ENCODE measurements at regions not wholly inside any gene's neighbourhood (a gene's known extent, or its start where the extent isn't known, plus 50 kb on each side); places are given as distances from the start of the nearest gene placed in this dataset.
A peak's percentile ranks its signal among the peaks of the same experiment; 100 is the strongest.

- no peak for DNase-seq (ENCODE audit: low spot score)
Measured at GRCh38 chr9:78806492-78807160, 509.7 kb downstream of the PSAT1 start.

- DNase-seq (ENCODE audit: low spot score), result no peak
Measured at GRCh38 chr9:78807286-78807685, 510.4 kb downstream of the PSAT1 start.

- DNase-seq (ENCODE audit: low spot score), result no peak
Measured at GRCh38 chr9:78808048-78808447, 511.1 kb downstream of the PSAT1 start.

- DNase-seq (ENCODE audit: low spot score), result no peak
Measured at GRCh38 chr9:78811622-78812276, 514.8 kb downstream of the PSAT1 start.

GRCh38 chr9:78812665-78813064 is 515.7 kb downstream of the PSAT1 start:
- DNase-seq (ENCODE audit: low spot score), result no peak

- DNase-seq (ENCODE audit: low spot score), result no peak
Measured at GRCh38 chr9:78813602-78814180, 516.8 kb downstream of the PSAT1 start.

- peak; percentile 18 for DNase-seq (ENCODE audit: low spot score)
Measured at GRCh38 chr9:78821126-78821822, 524.3 kb downstream of the PSAT1 start.

- no peak for DNase-seq (ENCODE audit: low spot score)
Measured at GRCh38 chr9:78826527-78826926, 529.6 kb downstream of the PSAT1 start.

- DNase-seq (ENCODE audit: low spot score), result no peak
Measured at GRCh38 chr9:78828521-78828920, 531.6 kb downstream of the PSAT1 start.

GRCh38 chr9:78830301-78830700 is 533.4 kb downstream of the PSAT1 start:
- DNase-seq (ENCODE audit: low spot score), result no peak

- DNase-seq (ENCODE audit: low spot score), result no peak
Measured at GRCh38 chr9:78831726-78832125, 534.8 kb downstream of the PSAT1 start.

GRCh38 chr9:78835928-78836450 is 539.1 kb downstream of the PSAT1 start:
- no peak for DNase-seq (ENCODE audit: low spot score)

- DNase-seq (ENCODE audit: low spot score), result no peak
Measured at GRCh38 chr9:78839252-78839651, 542.3 kb downstream of the PSAT1 start.

GRCh38 chr9:78848061-78848460 is 551.1 kb downstream of the PSAT1 start:
- no peak for DNase-seq (ENCODE audit: low spot score)

GRCh38 chr9:78856144-78856543 is 559.2 kb downstream of the PSAT1 start:
- no peak for DNase-seq (ENCODE audit: low spot score)

- no peak for DNase-seq (ENCODE audit: low spot score)
Measured at GRCh38 chr9:78856781-78857180, 559.9 kb downstream of the PSAT1 start.

GRCh38 chr9:78857373-78858225 is 560.7 kb downstream of the PSAT1 start:
- no peak for DNase-seq (ENCODE audit: low spot score)

- no peak for DNase-seq (ENCODE audit: low spot score)
Measured at GRCh38 chr9:78858266-78858665, 561.3 kb downstream of the PSAT1 start.

GRCh38 chr9:78860801-78861475 is 564.0 kb downstream of the PSAT1 start:
- DNase-seq (ENCODE audit: low spot score), result no peak

- no peak for DNase-seq (ENCODE audit: low spot score)
Measured at GRCh38 chr9:78863531-78863930, 566.6 kb downstream of the PSAT1 start.

- DNase-seq (ENCODE audit: low spot score), result no peak
Measured at GRCh38 chr9:78865737-78866136, 568.8 kb downstream of the PSAT1 start.

Data from HuH-7.5 (cell line).